Astrocyte of the cerebellum (primary cell): ENCODE measurements at regions not wholly inside any gene's neighbourhood (a gene's known extent, or its start where the extent isn't known, plus 50 kb on each side); places are given as distances from the start of the nearest gene placed in this dataset.

ENCODE experiments used
- DNase-seq: peaks from one replicate; pipeline ENCODE4 v3.0.0-alpha.2; 2011; ENCODE audit warnings: low read depth
- H3K4me3 ChIP-seq: 2 replicates; pipeline ENCODE4 v1.5.1; 2011; ENCODE audit warnings: mild to moderate bottlenecking, low read depth, low read length, moderate library complexity
- CTCF ChIP-seq: IDR thresholded peaks from 2 replicates; pipeline ENCODE4 v1.5.1; 2012; ENCODE audit warnings: low read length, low read depth, moderate library complexity, mild to moderate bottlenecking; ENCODE audit errors: missing control alignments
- in situ Hi-C: cut with HindIII; loops from 2 replicates; pipeline ENCODE4 v1.10.0; 2017; ENCODE audit warnings: low sequenced_read_pairs

- DNase-seq: no peak
- H3K4me3 ChIP-seq: no peak overlapping the region
- no peak for TF ChIP-seq CTCF
- in situ Hi-C loops: no loop called here
Observed at GRCh38 chr1:229107304-229107815, 163.6 kb upstream of the RAB4A start.

- H3K4me3 ChIP-seq: no peak overlapping the region
- in situ Hi-C loops: no loop called here
- DNase-seq: no peak
- no peak for TF ChIP-seq CTCF
Observed at GRCh38 chr1:229107972-229108371, 162.9 kb upstream of the RAB4A start.

- no peak overlapping the region for H3K4me3 ChIP-seq
- peak; percentile 2 for TF ChIP-seq CTCF
- in situ Hi-C loops: no loop called here
- no peak for DNase-seq
Observed at GRCh38 chr1:229108598-229109201, 162.2 kb upstream of the RAB4A start.

- in situ Hi-C loops: no loop called here
- TF ChIP-seq CTCF: no peak
- no peak for DNase-seq
- no peak overlapping the region for H3K4me3 ChIP-seq
Observed at GRCh38 chr1:229109320-229109761, 161.6 kb upstream of the RAB4A start.

GRCh38 chr1:229110986-229111385, 159.9 kb upstream of the RAB4A start:
- TF ChIP-seq CTCF: no peak
- H3K4me3 ChIP-seq: no peak overlapping the region
- in situ Hi-C loops: loop anchor here (5.0 kb wide), 1 partner anchor 39 kb away; no protein-coding TSS in a partner anchor
- no peak for DNase-seq

- TF ChIP-seq CTCF: no peak
- in situ Hi-C loops: loop anchor here (5.0 kb wide), 1 partner anchor 40 kb away; no protein-coding TSS in a partner anchor
Observed at GRCh38 chr1:229111703-229112319, 159.1 kb upstream of the RAB4A start.

More at GRCh38 chr1:229111703-229112319, 159.1 kb upstream of the RAB4A start:
- H3K4me3 ChIP-seq: no peak overlapping the region
- DNase-seq: no peak
